ENCODE measurements at regions not wholly inside any gene's neighbourhood (a gene's known extent, or its start where the extent isn't known, plus 50 kb on each side); places are given as distances from the start of the nearest gene placed in this dataset.

GRCh38 chr9:129408535-129409215, 212.2 kb downstream of the C9orf50 start:
- TF ChIP-seq ZFX (IDR thresholded peaks at IDR 0.05; ENCODE audit: borderline replicate concordance) (no peak), CTCF (IDR thresholded peaks at IDR 0.05) (no peak)

Data from 22Rv1 (cell line).